ENCODE measurements at regions not wholly inside any gene's neighbourhood (a gene's known extent, or its start where the extent isn't known, plus 50 kb on each side); places are given as distances from the start of the nearest gene placed in this dataset.

GRCh38 chr20:1773816-1774215 lies 116.2 kb upstream of the SIRPG start:
- TF ChIP-seq EZH2 (IDR thresholded peaks at IDR 0.05; ENCODE audit: insufficient read depth, poor library complexity, severe bottlenecking), result no peak
- no peak for TF ChIP-seq EZH2phosphoT487 (IDR thresholded peaks at IDR 0.05; ENCODE audit: insufficient read depth, low read depth)

All from GM23248 (cell line).